GM21737 (cell line): ENCODE measurements at regions not wholly inside any gene's neighbourhood (a gene's known extent, or its start where the extent isn't known, plus 50 kb on each side); places are given as distances from the start of the nearest gene placed in this dataset.
"Not testable (repeated sequence)": the region's sequence is repeated elsewhere in the genome, so short reads cannot be mapped to it uniquely, and the experiment has no call there.

Experiments
- ATAC-seq: cut with Tn5 transposase; IDR thresholded peaks from one replicate; pipeline ENCODE4 v1.9.1; 2021; ENCODE audit warnings: mild to moderate bottlenecking, moderate library complexity; ENCODE audit not compliant: unreplicated experiment

GRCh38 chr2:242043538-242044312, 174.2 kb downstream of the RTP5 start:
- ATAC-seq: no peak

- no peak for ATAC-seq
Observed at GRCh38 chr2:242044313-242044590, 174.7 kb downstream of the RTP5 start.

DNA sequence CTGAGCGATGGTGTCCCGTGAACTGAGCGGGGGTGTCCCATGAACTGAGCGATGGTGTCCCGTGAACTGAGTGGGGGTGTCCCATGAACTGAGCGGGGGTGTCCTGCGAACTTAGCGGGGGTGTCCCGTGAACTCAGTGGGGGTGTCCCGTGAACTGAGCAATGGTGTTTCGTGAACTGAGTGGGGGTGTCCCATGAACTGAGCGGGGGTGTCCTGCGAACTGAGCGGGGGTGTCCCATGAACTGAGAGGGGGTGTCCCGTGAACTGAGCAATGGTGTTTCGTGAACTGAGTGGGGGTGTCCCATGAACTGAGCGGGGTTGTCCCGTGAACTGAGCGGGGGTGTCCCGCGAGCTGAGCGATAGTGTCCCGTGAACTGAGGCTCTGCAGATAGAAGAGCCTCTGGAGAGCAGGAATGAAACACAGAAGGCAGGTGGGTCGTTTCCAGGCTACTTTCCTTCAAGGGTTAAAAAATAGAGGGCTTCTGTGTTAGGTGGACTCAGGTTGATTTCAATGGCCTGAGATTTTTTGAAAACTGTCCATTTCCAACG, 176.1 kb downstream of the RTP5 start:
- not testable (repeated sequence) for ATAC-seq

DNA sequence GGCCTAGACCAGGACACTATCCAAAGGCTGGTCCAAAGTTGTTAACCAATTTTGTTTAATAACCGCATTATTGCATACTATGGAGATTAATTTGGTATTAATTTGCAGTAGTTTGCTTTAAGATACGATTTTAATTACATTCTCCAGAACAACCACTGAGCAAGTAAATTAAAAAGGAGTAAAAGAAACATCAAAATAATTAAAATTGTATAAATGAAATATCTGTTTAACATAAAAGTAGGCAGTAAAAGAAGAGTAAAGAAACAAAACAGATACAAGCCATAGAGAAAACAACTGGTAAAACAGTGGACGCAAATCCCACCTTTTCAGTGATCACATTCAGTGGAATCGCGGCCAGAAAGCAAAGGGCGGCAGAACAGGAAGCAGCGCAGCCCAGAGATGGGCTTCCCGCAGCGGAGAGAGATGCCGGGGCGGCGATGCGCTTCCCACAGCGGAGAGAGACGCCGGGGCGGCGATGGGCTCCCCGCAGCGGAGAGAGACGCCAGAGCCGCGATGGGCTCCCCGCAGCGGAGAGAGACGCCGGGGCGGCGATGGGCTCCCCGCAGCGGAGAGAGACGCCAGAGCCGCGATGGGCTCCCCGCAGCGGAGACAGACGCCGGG, 176.8 kb downstream of the RTP5 start:
- ATAC-seq: no peak

GRCh38 chr2:242047963-242048362, 178.4 kb downstream of the RTP5 start:
- no peak for ATAC-seq

GRCh38 chr2:242048479-242048878, 178.9 kb downstream of the RTP5 start:
- no peak for ATAC-seq

DNA sequence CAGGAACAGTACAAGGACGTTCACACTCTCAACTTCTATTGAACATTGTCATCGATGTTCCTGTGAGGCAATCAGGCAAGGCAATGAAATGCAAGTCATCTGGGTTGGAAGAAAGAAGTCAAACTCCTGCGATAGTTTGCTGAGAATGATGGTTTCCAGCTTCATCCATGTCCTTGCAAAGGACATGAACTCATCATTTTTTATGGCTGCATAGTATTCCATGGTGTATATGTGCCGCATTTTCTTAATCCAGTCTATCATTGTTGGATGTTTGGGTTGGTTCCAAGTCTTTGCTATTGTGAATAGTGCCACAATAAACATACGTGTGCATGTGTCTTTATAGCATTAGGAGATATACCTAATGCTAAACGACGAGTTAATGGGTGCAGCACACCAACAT, 180.0 kb downstream of the RTP5 start:
- not testable (repeated sequence) for ATAC-seq

GRCh38 chr2:242051463-242051862, 181.9 kb downstream of the RTP5 start:
- ATAC-seq: no peak

DNA sequence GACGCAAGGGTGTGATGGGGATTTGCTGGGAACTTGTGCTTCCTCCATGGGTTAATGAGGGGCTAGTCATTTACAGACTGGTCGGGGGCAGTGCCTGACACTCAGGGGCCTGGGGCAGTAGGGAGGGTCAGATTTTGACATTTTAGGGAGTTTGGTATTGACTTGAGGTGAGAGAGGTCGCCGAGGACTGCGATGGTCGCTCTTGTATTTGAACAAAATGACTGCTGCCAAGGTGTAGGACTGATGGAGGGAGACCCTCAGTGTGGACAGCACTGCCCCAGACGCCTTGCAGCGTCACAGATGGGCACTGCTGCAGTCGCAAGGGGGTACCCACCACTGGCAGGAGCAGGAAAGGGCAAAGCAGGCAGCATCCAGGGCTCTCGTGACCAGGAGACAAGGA, 182.9 kb downstream of the RTP5 start:
- ATAC-seq: no peak

DNA sequence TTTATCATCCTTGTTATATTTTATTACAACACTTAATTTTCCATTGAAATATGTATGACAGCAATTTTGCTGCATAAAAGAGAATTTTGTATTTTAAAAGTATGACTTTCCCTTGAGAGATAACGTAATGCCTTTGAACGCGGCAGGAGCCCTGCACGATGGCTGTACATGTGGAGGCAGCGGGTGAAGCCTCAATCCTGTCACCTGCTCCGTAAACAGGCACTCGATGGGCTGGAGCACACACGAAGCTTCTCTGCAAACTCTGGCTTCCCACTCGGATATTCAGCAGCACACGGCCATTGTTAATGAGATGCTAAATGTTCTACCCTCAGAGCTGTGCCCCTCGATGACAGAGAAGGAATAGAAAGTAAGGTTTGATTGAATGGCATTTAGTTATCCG, 184.4 kb downstream of the RTP5 start:
- no peak for ATAC-seq

DNA sequence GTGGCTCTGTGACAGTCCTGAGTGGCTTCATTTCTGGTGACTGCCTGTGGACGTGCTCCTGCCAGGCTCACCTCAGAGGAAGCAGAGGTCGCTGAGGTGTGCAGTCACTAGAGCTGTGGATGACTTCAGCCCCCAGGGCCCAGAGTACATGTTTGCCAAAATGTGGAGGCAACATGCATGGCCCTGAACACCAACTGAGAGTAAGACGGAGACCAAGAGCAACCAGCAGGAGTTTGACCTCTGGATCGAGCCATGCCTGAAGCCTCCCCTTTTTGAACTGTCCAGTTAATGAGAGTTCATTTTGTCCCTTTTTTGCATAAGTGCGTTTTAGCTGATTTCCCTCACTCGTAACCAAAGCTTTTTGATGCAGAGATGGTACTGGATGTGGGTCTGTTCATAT, 184.9 kb downstream of the RTP5 start:
- no peak for ATAC-seq

DNA sequence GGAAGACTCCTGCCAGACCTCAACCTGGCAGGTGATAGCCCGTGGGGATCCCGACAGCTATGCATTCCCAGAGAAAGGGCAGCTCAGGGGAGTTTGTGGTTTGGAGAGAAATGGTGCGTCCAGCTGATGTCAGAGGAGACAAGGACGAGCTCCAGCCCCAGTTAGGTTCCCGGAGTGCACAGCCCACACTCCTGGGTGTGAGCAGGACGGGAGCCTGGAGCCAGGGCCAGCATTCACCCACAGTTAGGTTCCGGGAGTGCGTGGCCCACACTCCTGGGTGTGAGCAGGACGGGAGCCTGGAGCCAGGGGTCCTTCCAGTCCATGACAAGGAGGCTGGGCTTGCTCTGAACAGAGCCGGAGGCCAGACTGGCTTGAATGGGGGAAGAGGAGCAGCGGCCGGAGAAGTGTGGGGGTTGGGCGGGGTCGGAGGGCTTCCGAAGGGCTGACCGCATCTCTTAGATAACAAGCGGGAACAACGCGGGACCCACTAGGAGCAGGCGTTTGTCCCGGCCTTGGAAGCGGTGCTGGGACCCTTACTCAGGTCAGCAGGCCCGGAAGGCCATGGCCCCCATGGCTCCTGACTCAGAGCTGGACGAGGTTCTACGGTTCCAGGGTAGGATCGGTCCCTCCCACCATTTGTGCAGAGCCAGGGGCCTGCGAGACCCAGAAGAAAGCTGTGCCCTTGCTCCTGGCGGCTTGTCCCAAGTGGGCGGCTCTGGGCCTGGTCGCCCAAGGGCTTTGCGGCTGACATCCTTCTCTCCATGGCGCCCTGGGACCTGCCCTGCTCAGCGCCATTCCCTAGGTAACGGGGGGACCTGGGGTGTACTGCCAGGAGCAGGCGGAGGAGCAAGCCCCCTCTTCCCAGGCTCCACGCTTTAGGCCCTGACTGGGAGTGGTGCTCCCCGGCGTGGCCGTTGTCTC, 185.6 kb downstream of the RTP5 start:
- no peak for ATAC-seq

GRCh38 chr2:242056026-242056425, 186.5 kb downstream of the RTP5 start:
- ATAC-seq: no peak

- no peak for ATAC-seq
Observed at GRCh38 chr2:242056785-242057184, 187.3 kb downstream of the RTP5 start.

DNA sequence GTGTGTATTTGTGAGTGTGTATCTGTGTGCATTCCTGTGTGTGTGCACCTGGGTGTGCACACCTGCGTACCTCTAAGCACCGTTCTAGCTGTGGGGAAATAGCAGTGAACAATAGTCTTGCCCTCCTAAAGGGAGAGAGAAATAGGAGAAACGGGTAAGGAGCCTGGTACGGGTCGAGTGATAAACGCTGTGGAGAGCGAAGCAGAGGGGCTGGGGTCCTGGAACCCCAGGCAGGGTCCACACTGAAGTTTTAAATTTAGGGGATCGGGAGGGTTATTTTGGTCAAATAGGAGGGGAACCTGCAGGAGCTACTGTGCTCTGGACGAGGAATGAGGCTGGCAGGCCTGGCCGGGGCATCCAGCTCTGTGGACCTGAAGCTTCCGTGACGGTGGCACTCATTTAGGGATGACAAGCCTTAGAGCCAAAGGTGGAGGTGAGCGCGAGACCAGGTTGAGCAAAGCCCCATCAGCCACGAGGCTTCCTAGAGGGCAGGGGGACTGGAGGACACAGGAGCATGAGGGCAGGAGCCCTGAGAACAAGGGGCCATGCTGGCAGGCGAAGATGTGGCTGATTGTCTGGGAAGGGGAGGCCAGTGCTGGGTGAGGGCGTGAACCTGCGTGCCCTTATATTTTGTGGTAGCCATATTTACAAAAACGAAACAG, 188.0 kb downstream of the RTP5 start:
- ATAC-seq: no peak

DNA sequence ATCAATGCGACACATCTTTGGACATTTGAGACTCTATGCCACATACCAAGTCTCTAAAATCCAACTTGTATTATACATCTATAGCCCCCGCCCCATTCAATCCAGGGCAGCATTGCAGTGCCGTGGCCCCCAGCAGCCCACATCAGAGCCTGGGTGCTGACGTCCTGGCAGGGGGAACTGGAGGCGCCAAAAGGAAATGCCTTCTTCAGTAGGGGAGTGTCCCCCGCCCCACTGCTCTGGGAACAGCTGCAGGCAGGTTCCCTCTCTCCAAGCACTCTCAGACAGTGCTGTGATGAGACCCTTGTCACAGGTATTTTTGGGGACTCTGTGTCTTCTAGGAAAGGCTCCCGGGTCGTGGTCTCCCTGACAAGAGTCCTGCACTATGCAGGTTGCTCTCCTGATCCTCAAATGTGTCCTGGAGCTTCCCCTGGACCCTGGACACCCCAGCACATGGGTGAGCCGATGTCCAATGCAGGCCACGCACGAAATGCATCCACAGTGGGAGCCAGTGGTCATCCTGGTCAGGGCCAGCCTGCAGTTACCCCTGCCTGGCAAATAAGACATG, 188.7 kb downstream of the RTP5 start:
- ATAC-seq: no peak

GRCh38 chr2:242059566-242059965, 190.0 kb downstream of the RTP5 start:
- no peak for ATAC-seq

- no peak for ATAC-seq
Observed at GRCh38 chr2:242060212-242060835, 190.8 kb downstream of the RTP5 start.

DNA sequence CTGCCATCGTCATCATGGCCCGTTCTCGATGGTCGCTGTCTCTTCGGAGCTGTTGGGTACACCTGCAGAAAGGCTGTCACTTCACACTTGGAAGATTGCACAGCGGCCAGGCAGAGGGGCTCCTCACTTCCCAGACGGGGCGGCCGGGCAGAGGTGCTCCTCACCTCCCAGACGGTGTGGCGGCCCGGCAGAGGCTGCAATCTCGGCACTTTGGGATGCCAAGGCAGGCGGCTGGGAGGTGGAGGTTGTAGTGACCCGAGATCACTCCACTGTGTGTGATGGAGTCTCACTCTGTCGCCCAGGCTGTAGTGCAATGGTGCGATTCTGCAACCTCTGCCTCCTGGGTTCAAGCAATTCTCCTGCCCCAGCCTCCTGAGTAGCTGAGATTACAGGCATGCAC, 192.4 kb downstream of the RTP5 start:
- ATAC-seq: not testable (repeated sequence)

- ATAC-seq: no peak
Observed at GRCh38 chr2:242063436-242063835, 193.9 kb downstream of the RTP5 start.
